ENCODE measurements at regions not wholly inside any gene's neighbourhood (a gene's known extent, or its start where the extent isn't known, plus 50 kb on each side); places are given as distances from the start of the nearest gene placed in this dataset.
"Not testable (repeated sequence)": the region's sequence is repeated elsewhere in the genome, so short reads cannot be mapped to it uniquely, and the experiment has no call there.

DNA sequence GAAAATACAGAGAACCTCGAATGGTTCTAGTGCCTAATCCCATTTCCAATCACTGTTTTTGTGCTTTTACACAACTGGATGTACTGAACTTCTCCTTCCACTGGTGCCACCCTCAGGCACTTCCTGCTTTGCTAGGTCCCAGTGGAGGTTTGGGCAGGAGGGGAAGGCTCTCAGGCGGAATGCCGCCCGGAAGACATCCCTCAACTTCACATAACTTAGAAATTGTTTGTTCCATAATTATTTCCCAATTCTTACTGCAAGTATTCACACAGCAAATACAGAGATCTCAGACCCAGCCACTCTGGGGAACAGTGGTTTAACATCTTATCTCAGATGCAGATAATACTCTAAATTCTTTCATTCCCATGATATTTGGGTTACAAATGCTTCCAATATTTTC lies 195.7 kb upstream of the IPO5 start:
- Histone ChIP-seq H3K4me3 (no peak overlapping the region), H3K27me3 (no peaks in the 10 kb centered on the region), H3K4me1 (no peaks in the 10 kb centered on the region), H3K27ac (no peak overlapping the region), H3K9me3 (no peaks in the 10 kb centered on the region), H3K36me3 (no peaks in the 10 kb centered on the region)
- TF ChIP-seq POLR2AphosphoS5 (IDR thresholded peaks at IDR 0.05; ENCODE audit: insufficient read depth in 1 of 2, low read depth in 1 of 2) (no peak), POLR2A (IDR thresholded peaks at IDR 0.05) (no peak)
- TF ChIP-seq, protein P1, sequence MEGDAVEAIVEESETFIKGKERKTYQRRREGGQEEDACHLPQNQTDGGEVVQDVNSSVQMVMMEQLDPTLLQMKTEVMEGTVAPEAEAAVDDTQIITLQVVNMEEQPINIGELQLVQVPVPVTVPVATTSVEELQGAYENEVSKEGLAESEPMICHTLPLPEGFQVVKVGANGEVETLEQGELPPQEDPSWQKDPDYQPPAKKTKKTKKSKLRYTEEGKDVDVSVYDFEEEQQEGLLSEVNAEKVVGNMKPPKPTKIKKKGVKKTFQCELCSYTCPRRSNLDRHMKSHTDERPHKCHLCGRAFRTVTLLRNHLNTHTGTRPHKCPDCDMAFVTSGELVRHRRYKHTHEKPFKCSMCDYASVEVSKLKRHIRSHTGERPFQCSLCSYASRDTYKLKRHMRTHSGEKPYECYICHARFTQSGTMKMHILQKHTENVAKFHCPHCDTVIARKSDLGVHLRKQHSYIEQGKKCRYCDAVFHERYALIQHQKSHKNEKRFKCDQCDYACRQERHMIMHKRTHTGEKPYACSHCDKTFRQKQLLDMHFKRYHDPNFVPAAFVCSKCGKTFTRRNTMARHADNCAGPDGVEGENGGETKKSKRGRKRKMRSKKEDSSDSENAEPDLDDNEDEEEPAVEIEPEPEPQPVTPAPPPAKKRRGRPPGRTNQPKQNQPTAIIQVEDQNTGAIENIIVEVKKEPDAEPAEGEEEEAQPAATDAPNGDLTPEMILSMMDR (IDR thresholded peaks at IDR 0.05) = no peak
- DNase-seq (ENCODE audit: extremely low spot score in 2 of 2) = no peak
- intact Hi-C loops (cut with DNase I) = no loop called here

DNA sequence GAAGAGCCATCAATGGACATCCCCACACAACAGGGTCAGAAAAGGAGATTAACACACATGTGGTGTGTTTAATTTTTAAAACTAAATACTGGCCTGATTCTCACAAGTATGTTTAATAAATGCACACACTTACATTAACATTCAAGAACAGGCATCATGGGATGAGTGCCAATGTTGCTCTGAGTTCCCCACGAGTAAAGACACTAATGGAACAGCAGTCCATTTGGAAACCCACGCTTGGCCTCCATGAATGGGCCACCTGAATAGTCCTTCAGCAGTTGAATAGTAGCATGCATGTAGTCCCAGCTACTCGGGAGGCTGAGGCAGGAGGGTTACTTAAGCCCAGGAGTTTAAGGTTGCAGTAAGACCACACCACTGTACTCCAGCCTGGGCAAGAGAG lies 195.2 kb upstream of the IPO5 start:
- no peaks in the 10 kb centered on the region for H3K4me1 ChIP-seq
- H3K27ac ChIP-seq = no peak overlapping the region
- DNase-seq (ENCODE audit: extremely low spot score in 2 of 2) = no peak
- TF ChIP-seq POLR2A (IDR thresholded peaks at IDR 0.05) (no peak), POLR2AphosphoS5 (IDR thresholded peaks at IDR 0.05; ENCODE audit: insufficient read depth in 1 of 2, low read depth in 1 of 2) (no peak)
- TF ChIP-seq, protein P1 (IDR thresholded peaks at IDR 0.05) = no peak
- no peaks in the 10 kb centered on the region for H3K27me3 ChIP-seq
- H3K9me3 ChIP-seq = no peaks in the 10 kb centered on the region
- intact Hi-C loops (cut with DNase I) = no loop called here
- no peak overlapping the region for H3K4me3 ChIP-seq
- no peaks in the 10 kb centered on the region for H3K36me3 ChIP-seq

DNA sequence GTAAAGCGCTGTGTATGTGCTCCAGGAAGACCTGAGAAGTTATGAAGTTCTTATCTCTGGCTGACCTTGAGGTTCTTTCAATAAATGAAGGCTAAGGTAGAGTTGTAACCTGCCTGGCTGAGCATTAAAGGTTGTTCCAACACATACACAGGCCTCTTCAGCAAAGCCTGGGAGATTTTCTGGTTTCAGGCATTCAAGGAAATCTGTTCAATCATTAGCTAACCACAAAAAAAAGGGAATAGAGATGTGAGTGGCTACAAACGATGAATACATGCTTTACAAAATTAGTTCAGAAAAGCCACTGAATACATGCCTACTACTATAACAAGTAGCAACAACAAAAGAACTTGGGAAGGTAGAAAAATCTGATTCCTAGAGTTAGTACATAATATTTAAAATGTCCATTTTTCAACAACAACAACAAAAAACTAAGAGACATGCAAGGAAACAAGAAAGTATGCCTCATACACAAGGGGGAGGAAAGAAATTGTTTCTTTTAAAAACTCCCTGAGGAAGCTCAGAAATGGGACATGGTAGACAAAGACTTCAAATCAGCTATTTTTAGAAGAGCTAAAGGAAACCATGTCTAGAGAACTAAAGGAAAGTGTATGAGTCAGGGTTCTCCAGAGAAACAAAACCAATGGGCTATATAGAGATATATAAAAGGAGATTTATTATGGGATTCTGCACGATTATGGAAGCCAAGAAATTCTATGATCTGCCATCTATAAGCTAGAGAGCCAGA lies 191.5 kb upstream of the IPO5 start:
- no peak overlapping the region for H3K27ac ChIP-seq
- no peak overlapping the region for H3K4me3 ChIP-seq
- intact Hi-C loops (cut with DNase I) = no loop called here
- H3K27me3 ChIP-seq = no peaks in the 10 kb centered on the region
- DNase-seq (ENCODE audit: extremely low spot score in 2 of 2) = no peak
- H3K36me3 ChIP-seq = no peaks in the 10 kb centered on the region
- no peak for TF ChIP-seq POLR2AphosphoS5 (IDR thresholded peaks at IDR 0.05; ENCODE audit: insufficient read depth in 1 of 2, low read depth in 1 of 2)
- no peak for TF ChIP-seq POLR2A (IDR thresholded peaks at IDR 0.05)
- TF ChIP-seq, protein P1 (IDR thresholded peaks at IDR 0.05) = no peak
- H3K9me3 ChIP-seq = no peaks in the 10 kb centered on the region
- no peaks in the 10 kb centered on the region for H3K4me1 ChIP-seq

DNA sequence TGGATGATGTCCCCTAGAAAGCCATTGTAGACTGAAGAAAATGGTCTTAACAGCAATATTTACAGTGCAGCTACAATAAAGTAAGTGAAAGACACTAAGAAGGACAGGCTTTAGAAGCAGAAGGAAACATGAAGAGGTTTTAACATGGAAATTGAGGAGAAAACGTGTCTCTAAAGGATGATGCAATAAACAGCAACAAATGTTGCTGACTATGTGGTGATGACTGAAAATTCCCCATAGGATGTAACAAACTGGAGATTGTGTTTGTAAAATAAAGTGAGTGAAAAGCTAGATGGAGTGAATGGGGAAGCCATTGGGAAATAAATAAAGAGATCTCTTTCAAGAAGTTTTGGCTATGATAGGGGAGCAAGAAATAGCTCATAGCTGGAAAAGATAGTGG lies 186.7 kb upstream of the IPO5 start:
- H3K4me3 ChIP-seq = no peak overlapping the region
- no peaks in the 10 kb centered on the region for H3K36me3 ChIP-seq
- intact Hi-C loops (cut with DNase I) = no loop called here
- no peak for DNase-seq (ENCODE audit: extremely low spot score in 2 of 2)
- no peak overlapping the region for H3K27ac ChIP-seq
- H3K4me1 ChIP-seq = no peaks in the 10 kb centered on the region
- TF ChIP-seq, protein P1 (IDR thresholded peaks at IDR 0.05) = no peak
- TF ChIP-seq POLR2A (IDR thresholded peaks at IDR 0.05) (no peak), POLR2AphosphoS5 (IDR thresholded peaks at IDR 0.05; ENCODE audit: insufficient read depth in 1 of 2, low read depth in 1 of 2) (no peak)
- no peaks in the 10 kb centered on the region for H3K9me3 ChIP-seq
- H3K27me3 ChIP-seq = no peaks in the 10 kb centered on the region

DNA sequence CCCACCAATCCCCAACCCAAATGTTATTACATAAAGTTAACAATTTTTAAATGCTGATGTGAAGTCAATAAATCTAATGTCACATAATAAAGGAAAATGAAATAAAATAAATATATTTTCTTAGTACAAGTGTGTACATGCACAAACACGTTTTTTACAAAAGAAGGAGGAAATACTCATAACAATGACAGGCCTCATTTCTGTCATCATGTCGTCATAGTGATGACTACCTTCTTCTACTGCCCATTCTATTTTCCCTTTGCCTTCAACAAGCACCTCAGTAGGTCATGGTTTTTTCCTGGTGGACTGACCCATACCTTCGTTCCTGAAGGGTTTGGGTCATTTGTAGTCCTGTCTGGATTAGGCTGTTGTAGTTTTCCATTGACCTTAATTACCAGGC lies 185.3 kb upstream of the IPO5 start:
- Histone ChIP-seq H3K27me3 (no peaks in the 10 kb centered on the region), H3K9me3 (no peaks in the 10 kb centered on the region), H3K36me3 (no peaks in the 10 kb centered on the region), H3K4me1 (no peaks in the 10 kb centered on the region), H3K27ac (no peak overlapping the region), H3K4me3 (no peak overlapping the region)
- intact Hi-C loops (cut with DNase I) = no loop called here
- TF ChIP-seq POLR2AphosphoS5 (IDR thresholded peaks at IDR 0.05; ENCODE audit: insufficient read depth in 1 of 2, low read depth in 1 of 2) = no peak
- DNase-seq (ENCODE audit: extremely low spot score in 2 of 2) = no peak

DNA sequence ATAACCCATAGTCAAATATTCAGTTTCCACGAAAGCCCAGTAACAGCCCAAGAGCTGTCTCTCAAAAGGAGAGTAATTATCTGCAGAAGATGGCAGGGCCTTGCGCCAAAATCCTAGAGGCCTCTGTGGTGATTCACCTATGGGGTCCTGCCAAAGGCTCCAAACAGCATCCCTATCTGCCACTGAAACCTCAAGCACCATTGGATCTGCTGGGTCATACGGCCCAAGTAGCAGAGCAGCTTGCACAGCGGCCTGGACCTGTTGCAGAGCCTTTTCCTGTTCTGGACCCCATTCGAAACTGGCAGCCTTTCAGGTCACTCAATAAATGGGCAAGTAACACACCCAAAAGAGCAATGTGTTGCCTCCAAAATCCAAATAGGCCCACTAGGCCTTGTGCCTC lies 183.2 kb upstream of the IPO5 start:
- H3K27me3 ChIP-seq; H3K4me1 ChIP-seq; H3K36me3 ChIP-seq; intact Hi-C loops (cut with DNase I); H3K9me3 ChIP-seq; H3K27ac ChIP-seq; DNase-seq (ENCODE audit: extremely low spot score in 2 of 2); H3K4me3 ChIP-seq: not testable (repeated sequence)

DNA sequence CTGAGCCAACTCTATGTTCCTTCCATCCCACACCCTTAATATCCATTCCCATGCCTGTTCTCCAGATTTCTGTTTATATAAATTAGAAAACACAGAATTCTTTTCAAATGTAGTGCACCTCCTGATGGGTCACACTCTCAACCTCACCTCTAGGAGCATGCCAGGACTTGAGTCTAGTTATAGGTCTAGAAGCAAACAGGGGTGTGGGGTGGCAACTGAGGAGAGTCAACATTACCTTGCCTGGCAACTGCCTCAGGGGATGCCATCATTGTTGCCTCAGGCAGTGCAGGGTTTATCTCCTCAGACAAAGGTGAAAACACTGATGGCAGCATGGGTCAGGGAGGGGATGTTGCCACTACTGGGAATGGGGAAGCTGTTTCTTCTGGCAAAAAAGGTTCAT lies 181.0 kb upstream of the IPO5 start:
- H3K4me1 ChIP-seq; DNase-seq (ENCODE audit: extremely low spot score in 2 of 2); H3K36me3 ChIP-seq; intact Hi-C loops (cut with DNase I); H3K9me3 ChIP-seq; H3K4me3 ChIP-seq; H3K27me3 ChIP-seq; H3K27ac ChIP-seq: not testable (repeated sequence)

DNA sequence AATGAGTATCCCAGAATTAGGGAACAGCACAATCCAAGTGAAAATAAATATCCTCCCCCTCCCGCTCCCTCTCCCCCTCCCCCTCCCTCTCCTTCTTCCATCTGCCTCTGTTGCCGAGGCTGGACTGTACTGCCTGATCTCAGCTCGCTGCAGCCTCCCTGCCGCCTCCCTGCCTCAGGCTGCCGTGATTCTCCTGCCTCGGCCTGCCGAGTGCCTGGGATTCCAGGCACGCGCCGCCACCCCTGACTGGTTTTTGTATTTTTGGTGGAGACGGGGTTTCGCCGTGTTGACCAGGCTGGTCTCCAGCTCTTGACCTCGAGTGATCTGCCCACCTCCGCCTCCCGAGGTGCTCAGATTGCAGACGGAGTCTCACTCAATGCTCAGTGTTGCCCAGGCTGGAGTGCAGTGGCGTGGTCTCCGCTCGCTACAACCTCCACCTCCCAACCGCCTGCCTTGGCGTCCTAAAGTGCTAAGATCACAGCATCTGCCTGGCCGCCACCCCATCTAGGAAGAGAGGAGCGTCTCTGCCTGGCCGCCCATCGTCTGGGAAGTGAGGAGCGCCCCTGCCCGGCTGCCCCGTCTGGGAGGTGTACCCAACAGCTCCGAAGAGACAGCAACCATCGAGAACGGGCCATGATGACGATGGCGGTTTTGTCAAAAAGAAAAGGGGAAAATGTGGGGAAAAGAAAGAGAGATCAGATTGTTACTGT lies 178.9 kb upstream of the IPO5 start:
- H3K27me3 ChIP-seq; H3K9me3 ChIP-seq; H3K4me1 ChIP-seq; H3K36me3 ChIP-seq; H3K4me3 ChIP-seq; intact Hi-C loops (cut with DNase I); DNase-seq (ENCODE audit: extremely low spot score in 2 of 2); H3K27ac ChIP-seq: not testable (repeated sequence)

Measured in vagina (tissue), 2 donors.